ENCODE measurements at regions not wholly inside any gene's neighbourhood (a gene's known extent, or its start where the extent isn't known, plus 50 kb on each side); places are given as distances from the start of the nearest gene placed in this dataset.

GRCh38 chr16:7026639-7027038, 306.0 kb upstream of the RBFOX1 start:
- TF ChIP-seq POLR2A (IDR thresholded peaks at IDR 0.05): no peak
- no peak for TF ChIP-seq CTCF (IDR thresholded peaks at IDR 0.05)
- no peak for DNase-seq
- Histone ChIP-seq H3K4me1 (no peaks in the 10 kb centered on the region), H3K27ac (no peak overlapping the region), H3K4me3 (no peak overlapping the region), H3K27me3 (no peaks in the 10 kb centered on the region), H3K36me3 (no peaks in the 10 kb centered on the region), H3K9me3 (no peaks in the 10 kb centered on the region)

GRCh38 chr16:7025616-7026190, 306.9 kb upstream of the RBFOX1 start:
- Histone ChIP-seq H3K9me3 (no peaks in the 10 kb centered on the region), H3K36me3 (no peaks in the 10 kb centered on the region), H3K27ac (no peak overlapping the region), H3K27me3 (no peaks in the 10 kb centered on the region), H3K4me3 (no peak overlapping the region), H3K4me1 (no peaks in the 10 kb centered on the region)
- TF ChIP-seq POLR2A (IDR thresholded peaks at IDR 0.05) (no peak), CTCF (IDR thresholded peaks at IDR 0.05) (peak in 4 of 6 experiments; percentile 31 to 48 (median 40))
- DNase-seq: peak in 2 of 3 donors; percentile 64 to 71

- no peak for DNase-seq
- TF ChIP-seq POLR2A (IDR thresholded peaks at IDR 0.05): no peak
- no peak for TF ChIP-seq CTCF (IDR thresholded peaks at IDR 0.05)
- Histone ChIP-seq H3K27me3 (no peaks in the 10 kb centered on the region), H3K9me3 (no peaks in the 10 kb centered on the region), H3K4me1 (no peaks in the 10 kb centered on the region), H3K4me3 (no peak overlapping the region), H3K27ac (no peak overlapping the region), H3K36me3 (no peaks in the 10 kb centered on the region)
Measured at GRCh38 chr16:7021653-7022275, 310.9 kb upstream of the RBFOX1 start.

- no peak for DNase-seq
- H3K4me1 ChIP-seq: no peaks in the 10 kb centered on the region
Measured at GRCh38 chr16:7017006-7017662, 315.5 kb upstream of the RBFOX1 start.

GRCh38 chr16:7014756-7015155, 317.9 kb upstream of the RBFOX1 start:
- Histone ChIP-seq H3K27ac (no peak overlapping the region), H3K4me1 (no peaks in the 10 kb centered on the region), H3K4me3 (no peak overlapping the region), H3K27me3 (no peaks in the 10 kb centered on the region), H3K36me3 (no peaks in the 10 kb centered on the region), H3K9me3 (no peaks in the 10 kb centered on the region)
- DNase-seq: no peak
- TF ChIP-seq POLR2A (IDR thresholded peaks at IDR 0.05) (no peak), CTCF (IDR thresholded peaks at IDR 0.05) (no peak)

More at GRCh38 chr16:7017006-7017662, 315.5 kb upstream of the RBFOX1 start:
- no peak overlapping the region for H3K27ac ChIP-seq
- H3K27me3 ChIP-seq: no peaks in the 10 kb centered on the region
- no peak overlapping the region for H3K4me3 ChIP-seq
- TF ChIP-seq POLR2A (IDR thresholded peaks at IDR 0.05) (no peak), CTCF (IDR thresholded peaks at IDR 0.05) (no peak)
- no peaks in the 10 kb centered on the region for H3K9me3 ChIP-seq
- no peaks in the 10 kb centered on the region for H3K36me3 ChIP-seq
